ENCODE measurements at regions not wholly inside any gene's neighbourhood (a gene's known extent, or its start where the extent isn't known, plus 50 kb on each side); places are given as distances from the start of the nearest gene placed in this dataset.
A peak's percentile ranks its signal among the peaks of the same experiment; 100 is the strongest.

- H3K27ac Mint-ChIP-seq = no peak overlapping the region
- H3K9me3 Mint-ChIP-seq = peaks cover 15% of the 10 kb centered on the region
- peaks cover 7% of the 10 kb centered on the region for H3K36me3 Mint-ChIP-seq (ENCODE audit: low read depth)
- no peaks in the 10 kb centered on the region for H3K4me1 Mint-ChIP-seq
- no peaks in the 10 kb centered on the region for H3K27me3 Mint-ChIP-seq (ENCODE audit: low read depth)
- TF ChIP-seq, protein P1, sequence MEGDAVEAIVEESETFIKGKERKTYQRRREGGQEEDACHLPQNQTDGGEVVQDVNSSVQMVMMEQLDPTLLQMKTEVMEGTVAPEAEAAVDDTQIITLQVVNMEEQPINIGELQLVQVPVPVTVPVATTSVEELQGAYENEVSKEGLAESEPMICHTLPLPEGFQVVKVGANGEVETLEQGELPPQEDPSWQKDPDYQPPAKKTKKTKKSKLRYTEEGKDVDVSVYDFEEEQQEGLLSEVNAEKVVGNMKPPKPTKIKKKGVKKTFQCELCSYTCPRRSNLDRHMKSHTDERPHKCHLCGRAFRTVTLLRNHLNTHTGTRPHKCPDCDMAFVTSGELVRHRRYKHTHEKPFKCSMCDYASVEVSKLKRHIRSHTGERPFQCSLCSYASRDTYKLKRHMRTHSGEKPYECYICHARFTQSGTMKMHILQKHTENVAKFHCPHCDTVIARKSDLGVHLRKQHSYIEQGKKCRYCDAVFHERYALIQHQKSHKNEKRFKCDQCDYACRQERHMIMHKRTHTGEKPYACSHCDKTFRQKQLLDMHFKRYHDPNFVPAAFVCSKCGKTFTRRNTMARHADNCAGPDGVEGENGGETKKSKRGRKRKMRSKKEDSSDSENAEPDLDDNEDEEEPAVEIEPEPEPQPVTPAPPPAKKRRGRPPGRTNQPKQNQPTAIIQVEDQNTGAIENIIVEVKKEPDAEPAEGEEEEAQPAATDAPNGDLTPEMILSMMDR (IDR thresholded peaks at IDR 0.05; ENCODE audit: unreplicated experiment in 3 of 3) = no peak
- H3K4me3 Mint-ChIP-seq = no peak overlapping the region
Measured at GRCh38 chr2:193712912-193713311, 1518.2 kb upstream of the TMEFF2 start.

DNA sequence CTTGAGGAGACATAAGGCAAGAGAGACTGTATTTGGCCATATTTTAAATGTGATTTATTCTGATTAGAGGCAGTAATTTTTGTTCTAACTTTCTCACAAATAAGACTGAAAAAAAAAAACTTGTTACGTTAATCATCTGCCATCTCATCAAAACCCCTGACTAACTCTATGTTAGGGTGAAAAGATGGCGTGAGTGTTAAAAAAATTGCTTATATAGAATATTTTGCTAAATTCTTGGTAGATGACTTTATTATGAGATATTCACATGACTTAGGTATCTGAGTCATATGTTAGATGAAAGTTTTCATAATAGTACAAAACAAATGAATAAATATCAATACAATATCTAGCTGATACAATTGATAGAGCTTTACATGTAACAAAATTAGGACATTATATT lies 1508.7 kb upstream of the TMEFF2 start:
- Mint-ChIP-seq H3K36me3 (ENCODE audit: low read depth) (no peaks in the 10 kb centered on the region), H3K27me3 (ENCODE audit: low read depth) (no peaks in the 10 kb centered on the region), H3K9me3 (peaks cover 5% of the 10 kb centered on the region), H3K4me3 (no peak overlapping the region), H3K27ac (no peak overlapping the region), H3K4me1 (no peaks in the 10 kb centered on the region)
- TF ChIP-seq, protein P1 (IDR thresholded peaks at IDR 0.05; ENCODE audit: unreplicated experiment in 3 of 3) = no peak

- H3K4me1 Mint-ChIP-seq = no peaks in the 10 kb centered on the region
- TF ChIP-seq, protein P1 (IDR thresholded peaks at IDR 0.05; ENCODE audit: unreplicated experiment in 3 of 3) = no peak
- H3K27ac Mint-ChIP-seq = no peak overlapping the region
- H3K4me3 Mint-ChIP-seq = no peak overlapping the region
- H3K9me3 Mint-ChIP-seq = peaks cover 2% of the 10 kb centered on the region
- H3K36me3 Mint-ChIP-seq (ENCODE audit: low read depth) = no peaks in the 10 kb centered on the region
- no peaks in the 10 kb centered on the region for H3K27me3 Mint-ChIP-seq (ENCODE audit: low read depth)
Measured at GRCh38 chr2:193701484-193701883, 1506.8 kb upstream of the TMEFF2 start.

DNA sequence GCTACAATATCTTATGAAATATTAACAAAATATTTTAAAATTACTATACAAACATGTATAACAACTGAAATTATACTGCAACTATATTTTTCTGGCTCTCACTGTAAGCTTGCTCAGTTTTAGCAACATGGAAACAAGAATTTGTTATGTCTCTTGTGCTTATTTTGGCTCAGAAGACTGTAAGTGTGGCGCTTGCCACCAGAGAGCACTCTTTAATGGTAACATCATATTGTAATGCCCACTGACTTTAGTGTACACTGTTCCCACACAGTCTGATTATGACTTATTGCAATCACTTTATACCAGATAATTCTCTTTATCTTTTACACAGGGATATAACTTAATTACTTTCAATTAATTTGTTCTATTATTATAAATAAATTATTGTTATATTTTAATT lies 1500.6 kb upstream of the TMEFF2 start:
- Mint-ChIP-seq H3K9me3 (no peaks in the 10 kb centered on the region), H3K4me3 (no peak overlapping the region), H3K27me3 (ENCODE audit: low read depth) (no peaks in the 10 kb centered on the region), H3K4me1 (no peaks in the 10 kb centered on the region), H3K27ac (no peak overlapping the region), H3K36me3 (ENCODE audit: low read depth) (no peaks in the 10 kb centered on the region)
- TF ChIP-seq, protein P1 (IDR thresholded peaks at IDR 0.05; ENCODE audit: unreplicated experiment in 3 of 3) = peak; percentile 41 to 65 (median 43)

DNA sequence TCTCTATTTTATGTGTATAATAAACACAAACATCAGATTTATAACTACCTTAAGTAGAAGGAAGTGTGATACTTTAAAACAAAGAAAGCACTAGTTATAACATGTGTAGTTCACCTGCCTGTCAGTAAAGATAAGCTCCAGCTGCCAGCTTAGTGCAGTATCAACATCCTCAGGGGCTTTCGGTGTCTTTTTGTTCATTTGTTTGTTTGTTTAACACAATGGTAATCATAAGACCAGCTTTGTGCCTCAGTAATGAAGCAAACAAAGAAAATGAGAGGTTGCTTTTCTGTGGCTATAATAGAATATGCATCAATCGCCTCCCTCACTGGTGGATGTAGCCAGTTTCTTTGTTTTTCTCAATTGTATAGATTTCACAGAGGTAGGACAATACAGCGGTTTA lies 1499.0 kb upstream of the TMEFF2 start:
- Mint-ChIP-seq H3K4me3 (no peak overlapping the region), H3K4me1 (no peaks in the 10 kb centered on the region), H3K36me3 (ENCODE audit: low read depth) (no peaks in the 10 kb centered on the region), H3K27ac (no peak overlapping the region), H3K9me3 (no peaks in the 10 kb centered on the region), H3K27me3 (ENCODE audit: low read depth) (no peaks in the 10 kb centered on the region)
- TF ChIP-seq, protein P1 (IDR thresholded peaks at IDR 0.05; ENCODE audit: unreplicated experiment in 3 of 3) = no peak

- no peaks in the 10 kb centered on the region for H3K4me1 Mint-ChIP-seq
Measured at GRCh38 chr2:193690572-193690971, 1495.8 kb upstream of the TMEFF2 start.

More at GRCh38 chr2:193690572-193690971, 1495.8 kb upstream of the TMEFF2 start:
- Mint-ChIP-seq H3K4me3 (no peak overlapping the region), H3K9me3 (no peaks in the 10 kb centered on the region), H3K36me3 (ENCODE audit: low read depth) (no peaks in the 10 kb centered on the region), H3K27ac (no peak overlapping the region), H3K27me3 (ENCODE audit: low read depth) (no peaks in the 10 kb centered on the region)
- TF ChIP-seq, protein P1 (IDR thresholded peaks at IDR 0.05; ENCODE audit: unreplicated experiment in 3 of 3) = no peak
